ENCODE measurements at regions not wholly inside any gene's neighbourhood (a gene's known extent, or its start where the extent isn't known, plus 50 kb on each side); places are given as distances from the start of the nearest gene placed in this dataset.

GRCh38 chr10:62890395-62890794 lies 74.2 kb upstream of the EGR2 start:
- WGBS (ENCODE audit: insufficient coverage), result 100% methylated on average over 1 of the region's 2 CpGs
- H3K4me2 ChIP-seq (replicated peaks; ENCODE audit: low read depth, low read length, poor library complexity, severe bottlenecking), result no peak overlapping the region
- H3K9me3 ChIP-seq (ENCODE audit: control extremely low read depth in 1 of 3, control insufficient read depth in 2 of 3, insufficient read depth in 1 of 3, low read length in 2 of 3), result no peaks in the 10 kb centered on the region
- H4K20me1 ChIP-seq (ENCODE audit: control insufficient read depth, insufficient read depth, low read length, poor library complexity, severe bottlenecking), result no peaks in the 10 kb centered on the region
- H3K27me3 Mint-ChIP-seq, result peaks cover 11% of the 10 kb centered on the region
- H3K79me2 ChIP-seq (ENCODE audit: control insufficient read depth, insufficient read depth, low read length), result no peaks in the 10 kb centered on the region
- no peak for DNase-seq
- no peaks in the 10 kb centered on the region for H3K36me3 ChIP-seq (replicated peaks in 1 of 2; ENCODE audit: control extremely low read depth in 1 of 2, control insufficient read depth in 1 of 2, extremely low read depth in 1 of 2, insufficient read depth in 2 of 2, low read length in 1 of 2)
- H3K4me1 Mint-ChIP-seq, result no peaks in the 10 kb centered on the region
- H3K9ac ChIP-seq (ENCODE audit: low read length), result no peak overlapping the region
- H3K27me3 ChIP-seq (replicated peaks in 1 of 4; ENCODE audit: control extremely low read depth in 1 of 4, control insufficient read depth in 3 of 4, insufficient read depth in 4 of 4, low read length in 3 of 4), result no peaks in the 10 kb centered on the region
- POLR2A ChIA-PET, result no interaction called here
- H3K4me1 ChIP-seq (ENCODE audit: control insufficient read depth in 2 of 2, insufficient read depth in 2 of 2, low read length in 2 of 2), result no peaks in the 10 kb centered on the region
- no peak overlapping the region for H3K27ac ChIP-seq (ENCODE audit: low read length in 2 of 2)
- ATAC-seq (ENCODE audit: low read depth), result no peak
- H3K27ac Mint-ChIP-seq, result no peak overlapping the region
- no peaks in the 10 kb centered on the region for H3K9me3 Mint-ChIP-seq (ENCODE audit: insufficient read depth)
- no peak overlapping the region for H3K4me3 Mint-ChIP-seq
- H2AFZ ChIP-seq (ENCODE audit: insufficient read depth, low read depth, low read length, poor library complexity, severe bottlenecking), result no peak overlapping the region
- intact Hi-C loops (cut with micrococcal nuclease), result no loop called here
- TF ChIP-seq CTCF (IDR thresholded peaks at IDR 0.05) (no peak), EZH2 (IDR thresholded peaks at IDR 0.05; ENCODE audit: borderline replicate concordance, insufficient read depth, low read depth, low read length, poor library complexity, severe bottlenecking) (no peak)
- CTCF ChIA-PET, result no interaction called here
- no peak overlapping the region for H3K4me3 ChIP-seq (ENCODE audit: control extremely low read depth in 1 of 5, extremely low read depth in 1 of 5, insufficient read depth in 1 of 5, low read depth in 2 of 5, low read length in 4 of 5)

GRCh38 chr10:62887642-62888041 lies 71.5 kb upstream of the EGR2 start:
- intact Hi-C loops (cut with micrococcal nuclease), result no loop called here
- H3K4me3 ChIP-seq (ENCODE audit: control extremely low read depth in 1 of 5, extremely low read depth in 1 of 5, insufficient read depth in 1 of 5, low read depth in 2 of 5, low read length in 4 of 5), result no peak overlapping the region
- no peaks in the 10 kb centered on the region for H4K20me1 ChIP-seq (ENCODE audit: control insufficient read depth, insufficient read depth, low read length, poor library complexity, severe bottlenecking)
- H3K9ac ChIP-seq (ENCODE audit: low read length), result no peak overlapping the region
- H3K4me1 ChIP-seq (ENCODE audit: control insufficient read depth in 2 of 2, insufficient read depth in 2 of 2, low read length in 2 of 2), result no peaks in the 10 kb centered on the region
- peaks cover 27% of the 10 kb centered on the region for H3K27me3 Mint-ChIP-seq
- no peak for TF ChIP-seq EZH2 (IDR thresholded peaks at IDR 0.05; ENCODE audit: borderline replicate concordance, insufficient read depth, low read depth, low read length, poor library complexity, severe bottlenecking)
- TF ChIP-seq CTCF (IDR thresholded peaks at IDR 0.05), result no peak
- no peak overlapping the region for H3K27ac Mint-ChIP-seq
- H3K79me2 ChIP-seq (ENCODE audit: control insufficient read depth, insufficient read depth, low read length), result no peaks in the 10 kb centered on the region
- H3K4me2 ChIP-seq (replicated peaks; ENCODE audit: low read depth, low read length, poor library complexity, severe bottlenecking), result no peak overlapping the region
- no peak overlapping the region for H3K27ac ChIP-seq (ENCODE audit: low read length in 2 of 2)
- no peaks in the 10 kb centered on the region for H3K9me3 Mint-ChIP-seq (ENCODE audit: insufficient read depth)
- H3K4me3 Mint-ChIP-seq, result no peak overlapping the region
- H3K36me3 ChIP-seq (replicated peaks in 1 of 2; ENCODE audit: control extremely low read depth in 1 of 2, control insufficient read depth in 1 of 2, extremely low read depth in 1 of 2, insufficient read depth in 2 of 2, low read length in 1 of 2), result no peaks in the 10 kb centered on the region
- H3K4me1 Mint-ChIP-seq, result no peaks in the 10 kb centered on the region
- no peaks in the 10 kb centered on the region for H3K27me3 ChIP-seq (replicated peaks in 1 of 4; ENCODE audit: control extremely low read depth in 1 of 4, control insufficient read depth in 3 of 4, insufficient read depth in 4 of 4, low read length in 3 of 4)
- WGBS (ENCODE audit: insufficient coverage), result 86% methylated on average over 1 of the region's 2 CpGs
- H3K9me3 ChIP-seq (ENCODE audit: control extremely low read depth in 1 of 3, control insufficient read depth in 2 of 3, insufficient read depth in 1 of 3, low read length in 2 of 3), result no peaks in the 10 kb centered on the region
- CTCF ChIA-PET, result no interaction called here
- DNase-seq (no peak), ATAC-seq (ENCODE audit: low read depth) (no peak)
- POLR2A ChIA-PET, result no interaction called here
- H2AFZ ChIP-seq (ENCODE audit: insufficient read depth, low read depth, low read length, poor library complexity, severe bottlenecking), result no peak overlapping the region

Measured in B cell (primary cell).